Mucosa of descending colon (tissue), 3 donors: ENCODE measurements at regions not wholly inside any gene's neighbourhood (a gene's known extent, or its start where the extent isn't known, plus 50 kb on each side); places are given as distances from the start of the nearest gene placed in this dataset.

ENCODE experiments used
- ATAC-seq: fragments of 200-7000 bp; cut with Tn5 transposase; one replicate; pipeline ENCODE4 v1.9.1; 2020; ENCODE audit warnings: mild to moderate bottlenecking, moderate library complexity
- DNase-seq, 3 donors: peaks; one replicate each; pipeline ENCODE4 v3.0.0-alpha.2; 2020
- H3K36me3 ChIP-seq: fragments of 200-600 bp; one replicate; pipeline ENCODE4 v1.8.0; 2021; ENCODE audit warnings: low read depth, mild to moderate bottlenecking
- H3K4me1 ChIP-seq: fragments of 200-600 bp; one replicate; pipeline ENCODE4 v1.8.0; 2021; ENCODE audit warnings: low read depth, mild to moderate bottlenecking
- H3K4me3 ChIP-seq: fragments of 200-600 bp; one replicate; pipeline ENCODE4 v1.8.0; 2021; ENCODE audit warnings: mild to moderate bottlenecking
- H3K9me3 ChIP-seq: fragments of 200-600 bp; one replicate; pipeline ENCODE4 v1.8.0; 2021; ENCODE audit warnings: mild to moderate bottlenecking
- intact Hi-C, 2 donors: fragments of 100-400 bp; cut with DNase I in 1 of 2; cut with micrococcal nuclease in 1 of 2; formaldehyde crosslinking; loops; one replicate each; pipeline versions ENCODE4 v1.11.0 to v1.11.1; 2022; cut with DNase I, micrococcal nuclease
- TF ChIP-seq, protein P1 (sequence below): fragments of 200-600 bp; IDR thresholded peaks from one replicate; pipeline ENCODE4 v1.8.0; 2022; ENCODE audit warnings: antibody characterized with exemption, mild to moderate bottlenecking
- donor health status: DM: no; HTN: no; CAD: no; lungs with moderate emphysema.
- donor health status: DM: no; HTN: no; CAD: no.
- donor health status: DM: no; HTN: yes; CAD: no.

- DNase-seq (no peak), ATAC-seq (no peak)
- Histone ChIP-seq H3K4me3 (no peak overlapping the region), H3K4me1 (no peaks in the 10 kb centered on the region), H3K36me3 (no peaks in the 10 kb centered on the region), H3K9me3 (no peaks in the 10 kb centered on the region)
- intact Hi-C loops = no loop called here
- TF ChIP-seq, protein P1, sequence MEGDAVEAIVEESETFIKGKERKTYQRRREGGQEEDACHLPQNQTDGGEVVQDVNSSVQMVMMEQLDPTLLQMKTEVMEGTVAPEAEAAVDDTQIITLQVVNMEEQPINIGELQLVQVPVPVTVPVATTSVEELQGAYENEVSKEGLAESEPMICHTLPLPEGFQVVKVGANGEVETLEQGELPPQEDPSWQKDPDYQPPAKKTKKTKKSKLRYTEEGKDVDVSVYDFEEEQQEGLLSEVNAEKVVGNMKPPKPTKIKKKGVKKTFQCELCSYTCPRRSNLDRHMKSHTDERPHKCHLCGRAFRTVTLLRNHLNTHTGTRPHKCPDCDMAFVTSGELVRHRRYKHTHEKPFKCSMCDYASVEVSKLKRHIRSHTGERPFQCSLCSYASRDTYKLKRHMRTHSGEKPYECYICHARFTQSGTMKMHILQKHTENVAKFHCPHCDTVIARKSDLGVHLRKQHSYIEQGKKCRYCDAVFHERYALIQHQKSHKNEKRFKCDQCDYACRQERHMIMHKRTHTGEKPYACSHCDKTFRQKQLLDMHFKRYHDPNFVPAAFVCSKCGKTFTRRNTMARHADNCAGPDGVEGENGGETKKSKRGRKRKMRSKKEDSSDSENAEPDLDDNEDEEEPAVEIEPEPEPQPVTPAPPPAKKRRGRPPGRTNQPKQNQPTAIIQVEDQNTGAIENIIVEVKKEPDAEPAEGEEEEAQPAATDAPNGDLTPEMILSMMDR = no peak
Measured at GRCh38 chr9:85172001-85172978, 502.8 kb downstream of the NTRK2 start.

GRCh38 chr9:85171163-85171562 lies 501.6 kb downstream of the NTRK2 start:
- no peaks in the 10 kb centered on the region for H3K36me3 ChIP-seq
- TF ChIP-seq, protein P1 = no peak
- intact Hi-C loops = no loop called here
- DNase-seq = no peak
- H3K9me3 ChIP-seq = no peaks in the 10 kb centered on the region
- no peaks in the 10 kb centered on the region for H3K4me1 ChIP-seq
- no peak for ATAC-seq
- no peak overlapping the region for H3K4me3 ChIP-seq

GRCh38 chr9:85168412-85168811 lies 498.9 kb downstream of the NTRK2 start:
- Histone ChIP-seq H3K4me3 (no peak overlapping the region), H3K9me3 (no peaks in the 10 kb centered on the region), H3K36me3 (no peaks in the 10 kb centered on the region), H3K4me1 (no peaks in the 10 kb centered on the region)
- ATAC-seq = no peak
- intact Hi-C loops = no loop called here
- TF ChIP-seq, protein P1 = no peak
- DNase-seq = no peak

- no peak for ATAC-seq
Measured at GRCh38 chr9:85167146-85167545, 497.6 kb downstream of the NTRK2 start.

DNA sequence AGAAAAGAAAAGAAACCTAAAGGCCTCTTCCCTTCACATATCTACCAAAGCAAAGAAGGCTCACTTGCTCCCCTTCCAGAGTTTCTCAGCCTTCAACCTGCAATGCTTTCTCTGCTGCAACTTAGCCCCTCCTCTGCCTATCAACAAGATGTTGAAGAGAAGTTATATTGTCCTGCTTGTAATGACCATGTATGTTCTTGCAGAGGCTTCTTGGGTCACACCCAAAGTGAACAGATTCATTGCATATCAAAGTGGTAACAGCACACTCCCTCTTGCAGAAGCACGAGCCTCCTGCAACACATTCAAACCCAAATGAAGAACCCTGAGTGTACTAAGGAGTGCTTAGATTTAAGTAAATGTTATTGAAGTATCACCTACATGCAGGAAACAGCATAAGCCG lies 494.3 kb downstream of the NTRK2 start:
- H3K36me3 ChIP-seq = no peaks in the 10 kb centered on the region
- TF ChIP-seq, protein P1 = no peak
- no peaks in the 10 kb centered on the region for H3K9me3 ChIP-seq
- intact Hi-C loops = no loop called here
- DNase-seq (no peak), ATAC-seq (no peak)
- H3K4me1 ChIP-seq = no peaks in the 10 kb centered on the region
- H3K4me3 ChIP-seq = no peak overlapping the region

More at GRCh38 chr9:85167146-85167545, 497.6 kb downstream of the NTRK2 start:
- no peaks in the 10 kb centered on the region for H3K4me1 ChIP-seq
- TF ChIP-seq, protein P1 = no peak
- H3K4me3 ChIP-seq = no peak overlapping the region
- intact Hi-C loops = no loop called here
- no peaks in the 10 kb centered on the region for H3K36me3 ChIP-seq
- no peaks in the 10 kb centered on the region for H3K9me3 ChIP-seq
- DNase-seq = no peak
